OCI-LY7 (cell line): ENCODE measurements at regions not wholly inside any gene's neighbourhood (a gene's known extent, or its start where the extent isn't known, plus 50 kb on each side); places are given as distances from the start of the nearest gene placed in this dataset.

Experiments used
- BruUV-seq: library from RNA; stranded (reverse); fragments of 400-500 nt; replicated peaks from 2 replicates; lab custom pipeline; 2021; lab: Mats Ljungman, UMichigan
- CTCF ChIA-PET: fragments of 300-600 bp; sonication (Branson Sonifier 250); formaldehyde crosslinking; loops from one replicate; lab custom pipeline; 2022; ENCODE audit warnings: antibody characterized with exemption; ENCODE audit not compliant: unreplicated experiment; lab: Charles Lee
- POLR2A ChIA-PET: fragments of 300-600 bp; sonication (Branson Sonifier 250); formaldehyde crosslinking; loops from one replicate; lab custom pipeline; 2022; ENCODE audit warnings: antibody characterized with exemption; lab: Charles Lee
- DNase-seq: peaks from one replicate; pipeline ENCODE4 v3.0.0-alpha.2; 2015; ENCODE audit warnings: low spot score
- H2AFZ ChIP-seq: fragments of 200-600 bp; sonication (generic), shearing (Covaris generic); 2 replicates; pipeline ENCODE4 v1.6.1; 2014; ENCODE audit warnings: mild to moderate bottlenecking, antibody characterized with exemption, low read length, moderate library complexity
- H3K27ac ChIP-seq: fragments of 200-600 bp; sonication (generic); 2 replicates; pipeline ENCODE4 v1.5.1; 2014; ENCODE audit warnings: mixed run types, low read depth, mild to moderate bottlenecking, moderate library complexity, low read length, inconsistent platforms; ENCODE audit not compliant: poor library complexity, severe bottlenecking
- H3K36me3 ChIP-seq: fragments of 200-600 bp; sonication (generic); 2 replicates; pipeline ENCODE4 v1.6.1; 2014; ENCODE audit warnings: mild to moderate bottlenecking, antibody characterized with exemption, low read length, moderate library complexity, mixed read lengths; ENCODE audit not compliant: insufficient read depth
- H3K4me1 ChIP-seq: fragments of 200-600 bp; sonication (generic); 2 replicates; pipeline ENCODE4 v1.5.1; 2014; ENCODE audit warnings: mild to moderate bottlenecking, low read length; ENCODE audit not compliant: insufficient read depth, poor library complexity, severe bottlenecking
- H3K4me2 ChIP-seq: fragments of 200-600 bp; sonication (generic); 2 replicates; pipeline ENCODE4 v1.6.1; 2014; ENCODE audit warnings: mild to moderate bottlenecking, low read length
- H3K4me3 ChIP-seq: fragments of 200-600 bp; sonication (generic); 2 replicates; pipeline ENCODE4 v1.5.1; 2014; ENCODE audit warnings: mild to moderate bottlenecking, low read depth, low read length; ENCODE audit not compliant: poor library complexity, severe bottlenecking
- H3K79me2 ChIP-seq: fragments of 200-600 bp; sonication (generic); 2 replicates; pipeline ENCODE4 v1.6.1; 2016; ENCODE audit warnings: low read depth, mild to moderate bottlenecking, low read length, moderate library complexity, mixed read lengths; ENCODE audit not compliant: insufficient read depth
- H3K9me2 ChIP-seq: fragments of 200-600 bp; sonication (generic); 2 replicates; pipeline ENCODE4 v1.6.1; 2016; ENCODE audit warnings: mild to moderate bottlenecking, low read length, mixed read lengths; ENCODE audit not compliant: insufficient read depth
- H3K9me3 ChIP-seq: fragments of 200-600 bp; sonication (generic); 2 replicates; pipeline ENCODE4 v1.6.1; 2014; ENCODE audit warnings: mild to moderate bottlenecking, mixed run types, low read length, mixed read lengths
- H4K20me1 ChIP-seq: fragments of 200-600 bp; sonication (generic); 2 replicates; pipeline ENCODE4 v1.6.1; 2014; ENCODE audit warnings: mild to moderate bottlenecking, antibody characterized with exemption, low read length, moderate library complexity, mixed read lengths; ENCODE audit not compliant: insufficient read depth
- CTCF ChIP-seq: fragments of 200-600 bp; sonication (generic); conservative IDR thresholded peaks from 2 replicates; pipeline ENCODE4 v1.5.1; 2014; ENCODE audit warnings: mild to moderate bottlenecking, antibody characterized with exemption, low read length, moderate library complexity, mixed read lengths
- EZH2phosphoT487 ChIP-seq: fragments of 200-600 bp; sonication (generic); IDR thresholded peaks from 2 replicates; pipeline ENCODE4 v1.6.1; 2018; ENCODE audit warnings: low read depth, borderline replicate concordance, mild to moderate bottlenecking, mixed run types, antibody characterized with exemption, low read length, moderate library complexity, mixed read lengths
- intact Hi-C: fragments of 100-400 bp; cut with micrococcal nuclease; formaldehyde crosslinking; loops from one replicate; pipeline ENCODE4 v1.10.0; 2022; ENCODE audit not compliant: unreplicated experiment

- TF ChIP-seq CTCF: no peak
- TF ChIP-seq EZH2phosphoT487: no peak
- H3K9me3 ChIP-seq: no peaks in the 10 kb centered on the region
- DNase-seq: no peak
- H3K4me2 ChIP-seq: no peak overlapping the region
- intact Hi-C loops: no loop called here
- no peaks in the 10 kb centered on the region for H3K79me2 ChIP-seq
- ChIA-PET POLR2A (no interaction called here), CTCF (no interaction called here)
- no peak overlapping the region for H2AFZ ChIP-seq
- H3K4me3 ChIP-seq: no peak overlapping the region
- no peaks in the 10 kb centered on the region for H3K9me2 ChIP-seq
- BruUV-seq: no TSS peak
- no peaks in the 10 kb centered on the region for H3K36me3 ChIP-seq
- H4K20me1 ChIP-seq: no peaks in the 10 kb centered on the region
- no peaks in the 10 kb centered on the region for H3K4me1 ChIP-seq
- H3K27ac ChIP-seq: no peak overlapping the region
Observed at GRCh38 chr9:82670726-82671125, 392.2 kb downstream of the RASEF start.

GRCh38 chr9:82673201-82673600 lies 389.7 kb downstream of the RASEF start:
- H3K4me2 ChIP-seq: no peak overlapping the region
- intact Hi-C loops: no loop called here
- H3K9me2 ChIP-seq: no peaks in the 10 kb centered on the region
- no peaks in the 10 kb centered on the region for H3K4me1 ChIP-seq
- BruUV-seq: no TSS peak
- no peaks in the 10 kb centered on the region for H3K79me2 ChIP-seq
- H3K9me3 ChIP-seq: no peaks in the 10 kb centered on the region
- no peak overlapping the region for H3K4me3 ChIP-seq
- TF ChIP-seq EZH2phosphoT487: no peak
- no peak for TF ChIP-seq CTCF
- CTCF ChIA-PET: no interaction called here
- H3K27ac ChIP-seq: no peak overlapping the region
- H2AFZ ChIP-seq: no peak overlapping the region
- H3K36me3 ChIP-seq: no peaks in the 10 kb centered on the region
- no peak for DNase-seq
- H4K20me1 ChIP-seq: no peaks in the 10 kb centered on the region
- POLR2A ChIA-PET: no interaction called here

- no peak for DNase-seq
- no peaks in the 10 kb centered on the region for H4K20me1 ChIP-seq
- TF ChIP-seq CTCF (no peak), EZH2phosphoT487 (no peak)
- POLR2A ChIA-PET: interaction anchor here (0.6 kb wide), 1 partner anchor 111 kb away, joined by 3 read pairs; no protein-coding TSS in a partner anchor
- H3K4me3 ChIP-seq: no peak overlapping the region
- no peak overlapping the region for H3K4me2 ChIP-seq
- H3K9me2 ChIP-seq: no peaks in the 10 kb centered on the region
- H3K4me1 ChIP-seq: no peaks in the 10 kb centered on the region
- no peaks in the 10 kb centered on the region for H3K79me2 ChIP-seq
- H2AFZ ChIP-seq: no peak overlapping the region
- CTCF ChIA-PET: no interaction called here
- H3K36me3 ChIP-seq: no peaks in the 10 kb centered on the region
- no peaks in the 10 kb centered on the region for H3K9me3 ChIP-seq
- intact Hi-C loops: no loop called here
- BruUV-seq: no TSS peak
- no peak overlapping the region for H3K27ac ChIP-seq
Observed at GRCh38 chr9:82673919-82674318, 389.0 kb downstream of the RASEF start.
